ENCODE measurements at regions not wholly inside any gene's neighbourhood (a gene's known extent, or its start where the extent isn't known, plus 50 kb on each side); places are given as distances from the start of the nearest gene placed in this dataset.
"Not testable (repeated sequence)": the region's sequence is repeated elsewhere in the genome, so short reads cannot be mapped to it uniquely, and the experiment has no call there.

- no peaks in the 10 kb centered on the region for H3K9me3 ChIP-seq (replicated peaks)
- DNase-seq (ENCODE audit: low read depth in 1 of 2, low spot score in 2 of 2), result no peak
- no peak overlapping the region for H3K4me3 ChIP-seq
- no peaks in the 10 kb centered on the region for H3K36me3 ChIP-seq
- no peak overlapping the region for H3K27ac ChIP-seq
- H3K27me3 ChIP-seq (replicated peaks), result no peaks in the 10 kb centered on the region
- no peaks in the 10 kb centered on the region for H3K4me1 ChIP-seq (replicated peaks)
Measured at GRCh38 chr14:39673734-39674133, 241.5 kb upstream of the FBXO33 start.

DNA sequence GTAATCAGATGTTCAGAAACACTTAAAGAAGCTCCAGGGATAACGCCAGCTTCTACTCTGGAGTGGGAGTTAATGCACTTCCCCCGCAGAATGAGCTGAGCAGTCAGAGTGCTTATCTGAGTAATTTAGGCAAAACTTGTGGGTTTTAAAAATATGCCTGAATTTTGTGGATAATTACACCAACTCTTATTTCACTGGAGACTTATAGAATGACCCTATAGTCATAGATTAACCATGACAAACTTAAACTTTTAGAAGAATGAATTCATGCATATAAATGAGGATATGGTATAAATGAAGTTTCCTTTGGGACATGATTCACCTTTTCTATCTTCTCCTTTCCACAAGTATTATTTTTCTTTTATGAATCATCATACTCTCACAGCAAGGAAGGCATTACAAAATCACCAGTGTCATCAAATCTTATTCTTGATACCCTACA, 241.1 kb upstream of the FBXO33 start:
- DNase-seq (ENCODE audit: low read depth in 1 of 2, low spot score in 2 of 2), result no peak
- Histone ChIP-seq H3K4me3 (no peak overlapping the region), H3K36me3 (no peaks in the 10 kb centered on the region), H3K9me3 (replicated peaks) (no peaks in the 10 kb centered on the region), H3K4me1 (replicated peaks) (no peaks in the 10 kb centered on the region), H3K27me3 (replicated peaks) (no peaks in the 10 kb centered on the region), H3K27ac (no peak overlapping the region)

GRCh38 chr14:39668449-39668848, 236.2 kb upstream of the FBXO33 start:
- no peak overlapping the region for H3K27ac ChIP-seq
- no peaks in the 10 kb centered on the region for H3K4me1 ChIP-seq (replicated peaks)
- no peak for DNase-seq (ENCODE audit: low read depth in 1 of 2, low spot score in 2 of 2)
- H3K4me3 ChIP-seq, result no peak overlapping the region
- H3K36me3 ChIP-seq, result no peaks in the 10 kb centered on the region
- no peaks in the 10 kb centered on the region for H3K9me3 ChIP-seq (replicated peaks)
- no peaks in the 10 kb centered on the region for H3K27me3 ChIP-seq (replicated peaks)

DNA sequence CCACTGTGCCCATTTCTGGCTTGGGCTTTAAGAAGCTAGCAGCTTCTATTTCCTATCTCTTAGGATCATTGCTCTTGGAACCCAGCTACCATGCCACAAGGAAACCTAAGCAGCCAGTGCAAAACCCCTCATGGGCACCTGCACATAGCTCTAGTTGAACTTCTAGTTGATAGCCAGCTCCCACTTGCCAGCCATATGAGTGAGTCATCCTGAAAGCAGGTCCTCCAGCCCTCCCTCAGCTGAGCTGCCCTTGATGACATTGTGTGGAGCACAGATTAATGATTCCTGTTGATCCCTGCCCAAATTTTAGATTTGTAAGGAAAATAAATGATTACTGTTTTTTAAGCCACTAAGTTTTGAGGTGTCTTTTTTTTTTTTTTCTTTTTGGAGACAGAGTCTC, 234.2 kb upstream of the FBXO33 start:
- no peaks in the 10 kb centered on the region for H3K27me3 ChIP-seq (replicated peaks)
- DNase-seq (ENCODE audit: low read depth in 1 of 2, low spot score in 2 of 2), result no peak
- no peak overlapping the region for H3K4me3 ChIP-seq
- H3K9me3 ChIP-seq (replicated peaks), result no peaks in the 10 kb centered on the region
- H3K27ac ChIP-seq, result no peak overlapping the region
- no peaks in the 10 kb centered on the region for H3K36me3 ChIP-seq
- no peaks in the 10 kb centered on the region for H3K4me1 ChIP-seq (replicated peaks)

- H3K4me1 ChIP-seq (replicated peaks), result no peaks in the 10 kb centered on the region
- no peaks in the 10 kb centered on the region for H3K9me3 ChIP-seq (replicated peaks)
- no peaks in the 10 kb centered on the region for H3K27me3 ChIP-seq (replicated peaks)
- no peaks in the 10 kb centered on the region for H3K36me3 ChIP-seq
- no peak overlapping the region for H3K4me3 ChIP-seq
- no peak for DNase-seq (ENCODE audit: low read depth in 1 of 2, low spot score in 2 of 2)
- H3K27ac ChIP-seq, result no peak overlapping the region
Measured at GRCh38 chr14:39665075-39665475, 232.8 kb upstream of the FBXO33 start.

DNA sequence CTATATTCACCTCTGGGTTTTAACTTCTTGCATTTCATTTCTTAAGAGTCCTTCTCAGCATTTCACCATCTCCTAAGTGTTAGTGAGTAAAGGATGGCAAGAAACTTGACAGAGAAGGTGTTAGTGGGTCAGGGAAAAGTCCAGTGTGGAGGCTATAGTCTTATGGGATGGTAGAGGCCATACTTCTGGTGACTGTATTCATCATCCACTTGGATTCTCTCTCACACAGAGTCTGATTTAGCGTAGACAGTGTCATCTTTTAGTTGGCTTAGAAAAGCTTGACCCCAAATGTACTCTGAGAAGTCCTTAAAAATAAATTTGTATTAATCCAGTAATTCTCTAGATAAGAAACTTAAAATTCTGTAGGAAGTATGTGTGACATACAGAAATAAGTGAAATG, 232.4 kb upstream of the FBXO33 start:
- no peak for DNase-seq (ENCODE audit: low read depth in 1 of 2, low spot score in 2 of 2)
- Histone ChIP-seq H3K4me3 (no peak overlapping the region), H3K4me1 (replicated peaks) (no peaks in the 10 kb centered on the region), H3K27ac (no peak overlapping the region), H3K27me3 (replicated peaks) (no peaks in the 10 kb centered on the region), H3K36me3 (no peaks in the 10 kb centered on the region), H3K9me3 (replicated peaks) (no peaks in the 10 kb centered on the region)

GRCh38 chr14:39641224-39641623, 209.0 kb upstream of the FBXO33 start:
- no peaks in the 10 kb centered on the region for H3K36me3 ChIP-seq
- no peaks in the 10 kb centered on the region for H3K4me1 ChIP-seq (replicated peaks)
- no peak for DNase-seq (ENCODE audit: low read depth in 1 of 2, low spot score in 2 of 2)
- H3K27me3 ChIP-seq (replicated peaks), result no peaks in the 10 kb centered on the region
- H3K27ac ChIP-seq, result no peak overlapping the region
- no peak overlapping the region for H3K4me3 ChIP-seq
- H3K9me3 ChIP-seq (replicated peaks), result no peaks in the 10 kb centered on the region

DNA sequence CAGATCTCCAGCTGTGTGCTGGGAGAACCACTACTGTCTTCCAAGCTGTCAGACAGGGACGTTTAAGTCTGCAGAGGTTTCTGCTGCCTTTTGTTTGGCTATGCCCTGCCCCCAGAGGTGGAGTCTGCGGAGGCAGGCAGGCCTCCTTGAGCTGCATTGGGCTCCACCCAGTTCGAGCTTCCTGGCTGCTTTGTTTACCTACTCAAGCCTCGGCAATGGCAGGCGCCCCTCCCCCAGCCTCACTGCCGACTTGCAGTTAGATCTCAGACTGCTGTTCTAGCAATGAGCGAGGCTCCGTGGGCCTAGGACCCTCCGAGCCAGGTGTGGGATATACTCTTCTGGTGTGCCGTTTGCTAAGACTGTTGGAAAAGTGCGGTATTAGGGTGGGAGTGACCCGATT, 206.8 kb upstream of the FBXO33 start:
- not testable (repeated sequence) for H3K4me3 ChIP-seq; H3K27me3 ChIP-seq (replicated peaks); H3K4me1 ChIP-seq (replicated peaks); H3K36me3 ChIP-seq; DNase-seq (ENCODE audit: low read depth in 1 of 2, low spot score in 2 of 2); H3K27ac ChIP-seq; H3K9me3 ChIP-seq (replicated peaks)

- no peaks in the 10 kb centered on the region for H3K36me3 ChIP-seq
- no peaks in the 10 kb centered on the region for H3K4me1 ChIP-seq (replicated peaks)
- H3K9me3 ChIP-seq (replicated peaks), result no peaks in the 10 kb centered on the region
- no peak for DNase-seq (ENCODE audit: low read depth in 1 of 2, low spot score in 2 of 2)
- H3K4me3 ChIP-seq, result no peak overlapping the region
- no peak overlapping the region for H3K27ac ChIP-seq
- H3K27me3 ChIP-seq (replicated peaks), result no peaks in the 10 kb centered on the region
Measured at GRCh38 chr14:39628087-39628486, 195.9 kb upstream of the FBXO33 start.

DNA sequence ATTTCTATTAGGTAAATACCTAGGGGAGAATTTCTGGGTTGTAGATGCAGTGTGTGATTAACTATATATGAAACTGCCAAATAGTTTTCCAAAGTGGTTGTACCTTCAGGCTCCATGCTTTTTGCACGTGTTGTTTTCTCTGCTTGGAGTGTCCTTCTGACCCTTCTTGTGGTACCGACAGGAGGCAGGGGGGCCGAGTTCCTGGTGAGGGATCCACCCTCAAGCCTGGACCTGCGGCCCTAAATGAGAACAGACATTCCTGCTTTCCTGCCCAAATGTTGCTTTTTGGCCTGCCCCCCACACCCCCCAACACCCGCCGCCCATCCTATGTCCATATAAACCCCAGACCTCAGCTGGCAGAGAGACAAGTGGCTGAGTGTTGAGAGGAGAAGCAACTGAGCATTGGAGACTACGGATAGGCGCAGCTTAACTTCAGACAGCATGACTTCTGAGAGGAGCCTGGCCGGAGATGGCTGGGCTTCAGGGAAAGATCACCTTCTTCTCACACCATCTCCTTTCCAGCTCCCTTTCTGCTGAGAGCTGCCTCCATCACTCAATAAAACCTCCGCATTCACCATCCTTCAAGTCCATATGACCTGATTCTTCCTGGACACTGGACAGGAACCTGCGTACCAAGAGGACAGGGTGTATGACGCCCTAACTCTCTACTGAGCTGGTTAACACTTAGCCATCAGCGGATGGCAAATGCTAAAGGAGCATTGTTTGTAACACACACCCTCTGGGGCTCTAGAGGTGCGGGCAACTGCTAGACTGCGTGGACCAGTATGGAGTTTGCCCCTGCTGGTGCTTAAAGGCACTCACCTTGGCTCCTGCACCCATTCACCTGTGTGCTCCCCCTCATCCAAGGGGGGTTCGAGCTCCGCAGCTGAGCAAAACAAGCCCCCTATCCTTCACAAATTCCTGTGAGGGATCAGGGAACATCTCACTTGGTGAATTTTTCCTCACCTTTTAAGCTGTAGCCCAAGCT, 194.7 kb upstream of the FBXO33 start:
- DNase-seq (ENCODE audit: low read depth in 1 of 2, low spot score in 2 of 2), result no peak
- Histone ChIP-seq H3K36me3 (no peaks in the 10 kb centered on the region), H3K27ac (no peak overlapping the region), H3K4me3 (no peak overlapping the region), H3K9me3 (replicated peaks) (no peaks in the 10 kb centered on the region), H3K4me1 (replicated peaks) (no peaks in the 10 kb centered on the region), H3K27me3 (replicated peaks) (no peaks in the 10 kb centered on the region)

DNA sequence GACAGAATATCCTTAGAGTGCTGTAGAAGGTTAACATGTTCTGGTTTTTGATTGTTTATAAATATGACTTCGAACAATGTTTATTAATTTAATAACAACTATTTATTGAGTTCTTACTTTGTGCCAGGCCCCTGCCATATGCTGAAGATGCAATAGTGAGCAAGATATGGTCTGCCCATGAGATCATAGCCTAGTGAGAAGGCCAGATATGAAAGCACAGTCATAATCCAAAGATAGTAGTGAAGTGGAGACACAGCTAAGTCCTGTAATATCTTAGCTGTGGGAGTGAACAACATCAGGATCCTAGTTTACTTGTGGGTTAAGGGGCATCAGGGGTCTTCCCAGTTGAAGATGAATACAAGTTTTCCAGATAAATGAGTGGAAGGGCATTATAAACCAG, 189.4 kb upstream of the FBXO33 start:
- no peak overlapping the region for H3K27ac ChIP-seq
- no peak overlapping the region for H3K4me3 ChIP-seq
- no peaks in the 10 kb centered on the region for H3K9me3 ChIP-seq (replicated peaks)
- no peaks in the 10 kb centered on the region for H3K36me3 ChIP-seq
- no peak for DNase-seq (ENCODE audit: low read depth in 1 of 2, low spot score in 2 of 2)
- no peaks in the 10 kb centered on the region for H3K27me3 ChIP-seq (replicated peaks)
- no peaks in the 10 kb centered on the region for H3K4me1 ChIP-seq (replicated peaks)

- Histone ChIP-seq H3K9me3 (replicated peaks) (no peaks in the 10 kb centered on the region), H3K36me3 (no peaks in the 10 kb centered on the region), H3K27ac (no peak overlapping the region), H3K27me3 (replicated peaks) (no peaks in the 10 kb centered on the region), H3K4me1 (replicated peaks) (no peaks in the 10 kb centered on the region), H3K4me3 (no peak overlapping the region)
- DNase-seq (ENCODE audit: low read depth in 1 of 2, low spot score in 2 of 2), result no peak
Measured at GRCh38 chr14:39621223-39621622, 189.0 kb upstream of the FBXO33 start.

DNA sequence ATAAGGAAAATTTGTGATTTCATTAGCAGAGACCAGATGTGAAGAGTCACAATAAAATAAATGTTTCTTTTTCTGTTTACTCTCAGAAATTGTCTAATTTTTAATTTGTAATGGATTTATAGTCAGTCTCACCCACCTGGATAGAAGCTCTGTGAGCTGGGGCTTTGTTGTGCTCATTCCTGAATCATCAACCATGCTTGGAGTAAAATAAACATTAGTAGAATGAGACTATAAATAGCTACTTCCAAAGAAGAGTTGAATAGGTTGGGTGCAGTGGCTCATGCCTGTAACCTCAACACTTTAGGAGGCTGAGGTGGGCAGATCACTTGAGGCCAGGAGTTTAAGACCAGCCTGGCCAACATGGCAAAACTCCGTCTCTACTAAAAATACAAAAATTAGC, 185.3 kb upstream of the FBXO33 start:
- H3K9me3 ChIP-seq (replicated peaks), result no peaks in the 10 kb centered on the region
- H3K27ac ChIP-seq, result no peak overlapping the region
- no peaks in the 10 kb centered on the region for H3K4me1 ChIP-seq (replicated peaks)
- no peaks in the 10 kb centered on the region for H3K36me3 ChIP-seq
- no peak for DNase-seq (ENCODE audit: low read depth in 1 of 2, low spot score in 2 of 2)
- no peaks in the 10 kb centered on the region for H3K27me3 ChIP-seq (replicated peaks)
- no peak overlapping the region for H3K4me3 ChIP-seq

DNA sequence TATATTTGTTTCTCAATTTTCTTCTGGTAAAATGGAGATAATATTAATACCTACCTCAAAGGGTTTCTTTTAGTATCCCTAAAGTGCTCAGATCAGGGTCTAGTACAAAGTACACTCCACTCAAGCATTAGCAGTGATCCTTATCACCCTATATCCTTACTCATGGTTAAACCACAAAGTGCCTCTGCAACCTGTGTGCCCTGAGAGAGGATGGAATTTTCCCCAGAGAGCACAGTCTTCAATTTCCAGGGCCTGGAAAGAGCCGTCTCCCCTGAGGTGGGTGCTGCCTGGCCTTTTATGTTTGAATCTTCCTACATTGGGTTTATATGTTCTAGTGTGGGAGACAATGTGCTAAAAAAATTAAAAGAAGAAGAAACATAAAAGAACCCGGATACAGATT, 183.1 kb upstream of the FBXO33 start:
- Histone ChIP-seq H3K27me3 (replicated peaks) (no peaks in the 10 kb centered on the region), H3K4me1 (replicated peaks) (no peaks in the 10 kb centered on the region), H3K36me3 (no peaks in the 10 kb centered on the region), H3K9me3 (replicated peaks) (no peaks in the 10 kb centered on the region), H3K4me3 (no peak overlapping the region), H3K27ac (no peak overlapping the region)
- DNase-seq (ENCODE audit: low read depth in 1 of 2, low spot score in 2 of 2), result no peak
